ENCODE measurements at regions not wholly inside any gene's neighbourhood (a gene's known extent, or its start where the extent isn't known, plus 50 kb on each side); places are given as distances from the start of the nearest gene placed in this dataset.
A peak's percentile ranks its signal among the peaks of the same experiment; 100 is the strongest.

- TF ChIP-seq CTCF (IDR thresholded peaks at IDR 0.05): no peak
- Histone ChIP-seq H3K27ac (no peak overlapping the region), H3K4me1 (no peaks in the 10 kb centered on the region), H3K36me3 (no peaks in the 10 kb centered on the region), H3K27me3 (no peaks in the 10 kb centered on the region), H3K9me3 (no peaks in the 10 kb centered on the region), H3K4me3 (no peak overlapping the region)
- FAIRE-seq (no peak), DNase-seq (no peak), ATAC-seq (no peak)
- intact Hi-C loops (cut with DNase I): no loop called here
Measured at GRCh38 chr4:4913628-4914027, 54.2 kb downstream of the MSX1 start.

GRCh38 chr4:4914059-4914820, 54.8 kb downstream of the MSX1 start:
- Histone ChIP-seq H3K27ac (no peak overlapping the region), H3K36me3 (no peaks in the 10 kb centered on the region), H3K9me3 (no peaks in the 10 kb centered on the region), H3K27me3 (no peaks in the 10 kb centered on the region), H3K4me1 (no peaks in the 10 kb centered on the region), H3K4me3 (no peak overlapping the region)
- no peak for TF ChIP-seq CTCF (IDR thresholded peaks at IDR 0.05)
- intact Hi-C loops (cut with DNase I): no loop called here
- ATAC-seq: peak in 1 of 4 donors; percentile 37
- FAIRE-seq: no peak
- 57 to 73% methylated on average over 4 of the region's 4 CpGs for WGBS, 2 donors
- no peak for DNase-seq

- WGBS, 2 donors: 60 to 66% methylated on average over 10 of the region's 10 CpGs
- no peaks in the 10 kb centered on the region for H3K9me3 ChIP-seq
- ATAC-seq (no peak), DNase-seq (no peak), FAIRE-seq (no peak)
- H3K36me3 ChIP-seq: no peaks in the 10 kb centered on the region
- H3K4me1 ChIP-seq: no peaks in the 10 kb centered on the region
- no peak overlapping the region for H3K4me3 ChIP-seq
- H3K27ac ChIP-seq: no peak overlapping the region
- intact Hi-C loops (cut with DNase I): no loop called here
- no peaks in the 10 kb centered on the region for H3K27me3 ChIP-seq
- TF ChIP-seq CTCF (IDR thresholded peaks at IDR 0.05): no peak
Measured at GRCh38 chr4:4914965-4915845, 55.7 kb downstream of the MSX1 start.

- no peak overlapping the region for H3K4me3 ChIP-seq
- FAIRE-seq: no peak
- no peak for TF ChIP-seq CTCF (IDR thresholded peaks at IDR 0.05)
- intact Hi-C loops (cut with DNase I): no loop called here
- no peaks in the 10 kb centered on the region for H3K9me3 ChIP-seq
- no peaks in the 10 kb centered on the region for H3K27me3 ChIP-seq
- ATAC-seq: no peak
- no peak for DNase-seq
- H3K36me3 ChIP-seq: no peaks in the 10 kb centered on the region
- no peaks in the 10 kb centered on the region for H3K4me1 ChIP-seq
- H3K27ac ChIP-seq: no peak overlapping the region
- WGBS, 2 donors: 31 to 33% methylated on average over 2 of the region's 2 CpGs
Measured at GRCh38 chr4:4918067-4918466, 58.6 kb downstream of the MSX1 start.

- no peak for FAIRE-seq
- DNase-seq: no peak
Measured at GRCh38 chr4:4919927-4920326, 60.5 kb downstream of the MSX1 start.

More at GRCh38 chr4:4919927-4920326, 60.5 kb downstream of the MSX1 start:
- intact Hi-C loops (cut with DNase I): no loop called here
- no peak for TF ChIP-seq CTCF (IDR thresholded peaks at IDR 0.05)
- WGBS, 2 donors: 81 to 86% methylated on average over 11 of the region's 11 CpGs
- Histone ChIP-seq H3K27ac (no peak overlapping the region), H3K4me3 (no peak overlapping the region), H3K27me3 (no peaks in the 10 kb centered on the region), H3K9me3 (no peaks in the 10 kb centered on the region), H3K4me1 (no peaks in the 10 kb centered on the region), H3K36me3 (no peaks in the 10 kb centered on the region)
- peak in 1 of 4 donors; percentile 34 for ATAC-seq
